Ishikawa (cell line): ENCODE measurements at regions not wholly inside any gene's neighbourhood (a gene's known extent, or its start where the extent isn't known, plus 50 kb on each side); places are given as distances from the start of the nearest gene placed in this dataset.

Experiments
- CEBPB ChIP-seq: IDR thresholded peaks from 2 replicates; pipeline ENCODE4 v1.6.1; 2012
- CREB1 ChIP-seq: IDR thresholded peaks from 2 replicates; pipeline ENCODE4 v1.6.1; 2012; ENCODE audit warnings: low read depth
- EGR1 ChIP-seq: IDR thresholded peaks from 2 replicates; pipeline ENCODE4 v1.6.1; 2012
- EP300 ChIP-seq: IDR thresholded peaks from 2 replicates; pipeline ENCODE4 v1.6.1; 2012; ENCODE audit warnings: borderline replicate concordance
- FOXM1 ChIP-seq: IDR thresholded peaks from 2 replicates; pipeline ENCODE4 v1.6.1; 2012; ENCODE audit warnings: low read depth, borderline replicate concordance
- MAX ChIP-seq: IDR thresholded peaks from 2 replicates; pipeline ENCODE4 v1.6.1; 2012
- NFIC ChIP-seq: IDR thresholded peaks from 2 replicates; pipeline ENCODE4 v1.6.1; 2012
- RAD21 ChIP-seq: IDR thresholded peaks from 2 replicates; pipeline ENCODE4 v1.6.1; 2012; ENCODE audit warnings: low read depth
- REST ChIP-seq: IDR thresholded peaks from 2 replicates; pipeline ENCODE4 v1.6.1; 2012; ENCODE audit warnings: low read depth, mild to moderate bottlenecking
- TAF1 ChIP-seq: IDR thresholded peaks from 2 replicates; pipeline ENCODE4 v1.6.1; 2012; ENCODE audit warnings: low read depth, mild to moderate bottlenecking
- TCF12 ChIP-seq: IDR thresholded peaks from 2 replicates; pipeline ENCODE4 v1.6.1; 2012; ENCODE audit warnings: low read depth
- TEAD4 ChIP-seq: IDR thresholded peaks from 2 replicates; pipeline ENCODE4 v1.6.1; 2012
- USF1 ChIP-seq: IDR thresholded peaks from 2 replicates; pipeline ENCODE4 v1.6.1; 2012
- YY1 ChIP-seq: IDR thresholded peaks from 2 replicates; pipeline ENCODE4 v1.6.1; 2012; ENCODE audit warnings: low read depth
- ZBTB7A ChIP-seq: IDR thresholded peaks from 2 replicates; pipeline ENCODE4 v1.6.1; 2012; ENCODE audit warnings: low read depth

GRCh38 chr5:163252950-163253349 is 184.4 kb upstream of the CCNG1 start:
- TF ChIP-seq TAF1 (no peak), CREB1 (no peak), NFIC (no peak), MAX (no peak), CEBPB (no peak), TEAD4 (no peak), YY1 (no peak), USF1 (no peak), ZBTB7A (no peak)

- no peak for TF ChIP-seq RAD21
- TF ChIP-seq MAX, result no peak
Observed at GRCh38 chr5:163259495-163259894, 177.9 kb upstream of the CCNG1 start.

GRCh38 chr5:163260471-163260870 is 176.9 kb upstream of the CCNG1 start:
- TF ChIP-seq TCF12, result no peak
- no peak for TF ChIP-seq NFIC
- TF ChIP-seq CREB1, result no peak
- TF ChIP-seq EP300, result no peak
- no peak for TF ChIP-seq YY1
- no peak for TF ChIP-seq MAX
- TF ChIP-seq CEBPB, result no peak
- no peak for TF ChIP-seq RAD21
- TF ChIP-seq USF1, result no peak
- TF ChIP-seq REST, result no peak
- no peak for TF ChIP-seq TAF1
- no peak for TF ChIP-seq FOXM1
- TF ChIP-seq ZBTB7A, result no peak
- TF ChIP-seq TEAD4, result no peak
- no peak for TF ChIP-seq EGR1

GRCh38 chr5:163260961-163261360 is 176.4 kb upstream of the CCNG1 start:
- TF ChIP-seq CEBPB (no peak), TCF12 (no peak), NFIC (no peak), TAF1 (no peak), MAX (no peak), FOXM1 (no peak), YY1 (no peak), ZBTB7A (no peak), CREB1 (no peak), EGR1 (no peak)

GRCh38 chr5:163261647-163262269 is 175.6 kb upstream of the CCNG1 start:
- no peak for TF ChIP-seq CREB1
- TF ChIP-seq FOXM1, result no peak
- no peak for TF ChIP-seq TAF1
- no peak for TF ChIP-seq REST
- TF ChIP-seq MAX, result no peak
- no peak for TF ChIP-seq RAD21
- TF ChIP-seq NFIC, result no peak
- TF ChIP-seq YY1, result no peak
- TF ChIP-seq CEBPB, result no peak
- TF ChIP-seq ZBTB7A, result no peak
- TF ChIP-seq TCF12, result no peak
- no peak for TF ChIP-seq USF1
